TTC549 (cell line): ENCODE measurements at regions not wholly inside any gene's neighbourhood (a gene's known extent, or its start where the extent isn't known, plus 50 kb on each side); places are given as distances from the start of the nearest gene placed in this dataset.
"Not testable (repeated sequence)": the region's sequence is repeated elsewhere in the genome, so short reads cannot be mapped to it uniquely, and the experiment has no call there.

Experiments
- FAIRE-seq: peaks from 2 replicates; lab custom pipeline; 2012; peaks lifted over from hg19 to GRCh38; lab: Jason Lieb, UNC

GRCh38 chr5:167081561-167081960, 1209.9 kb upstream of the WWC1 start:
- FAIRE-seq, result no peak

- FAIRE-seq, result no peak
These were observed 1194.6 kb upstream of the WWC1 start for GRCh38 chr5:167096816-167097215.

DNA sequence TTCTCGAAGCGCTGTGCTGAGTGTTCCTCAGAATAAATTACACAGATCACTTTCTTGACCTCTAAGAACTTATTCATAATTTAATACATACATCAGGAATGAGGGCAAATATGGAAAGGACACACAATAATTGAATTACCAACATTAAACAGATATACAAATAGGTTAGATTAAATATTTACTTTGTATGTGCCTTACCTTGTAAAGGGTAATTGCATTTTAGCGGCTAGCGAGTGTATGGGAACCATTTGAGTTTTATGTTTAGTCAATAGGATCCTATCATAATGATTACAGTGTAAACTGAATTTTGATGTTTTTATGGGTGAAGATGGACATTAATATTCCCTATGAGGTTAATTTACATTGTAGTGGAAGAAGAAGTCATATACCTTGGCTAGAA, 1187.1 kb upstream of the WWC1 start:
- FAIRE-seq, result no peak

DNA sequence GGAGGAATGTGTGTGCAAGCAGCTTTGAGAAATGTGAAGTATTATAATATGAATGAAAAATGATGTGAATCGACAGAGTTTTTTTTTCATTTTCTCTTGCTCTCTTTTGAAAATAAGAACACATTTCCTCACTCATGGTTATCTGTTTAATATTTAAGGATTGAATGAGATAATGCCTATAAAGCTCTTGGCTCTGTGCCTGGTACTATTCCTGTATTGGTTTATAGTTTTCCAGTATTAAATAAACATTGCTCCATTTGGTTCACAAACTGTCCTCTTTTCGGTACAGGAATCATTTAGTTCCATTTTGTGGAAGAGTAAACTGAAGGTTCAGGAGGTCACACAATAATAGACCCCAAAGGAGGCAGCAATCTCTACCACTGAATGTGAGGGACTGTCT, 1185.5 kb upstream of the WWC1 start:
- FAIRE-seq, result no peak

GRCh38 chr5:167107684-167108083, 1183.8 kb upstream of the WWC1 start:
- FAIRE-seq, result no peak

DNA sequence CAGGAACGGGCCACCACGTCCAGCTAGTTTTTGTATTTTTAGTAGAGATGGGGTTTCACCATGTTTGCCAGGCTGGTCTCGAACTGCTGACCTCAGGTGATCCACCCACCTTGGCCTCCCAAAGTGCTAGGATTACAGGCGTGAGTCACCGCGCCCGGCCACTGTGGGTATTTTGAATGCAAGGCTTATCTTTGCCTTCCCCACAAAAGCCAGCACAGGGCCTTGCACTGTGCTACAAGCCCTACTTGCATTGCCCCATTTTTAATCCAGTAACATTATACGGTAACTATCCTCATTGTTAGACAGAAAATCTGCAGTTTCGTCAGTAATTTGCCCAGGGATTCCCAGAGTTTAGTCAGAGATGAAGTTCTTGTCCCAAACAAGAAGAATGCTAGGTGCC, 1183.2 kb upstream of the WWC1 start:
- FAIRE-seq, result not testable (repeated sequence)

DNA sequence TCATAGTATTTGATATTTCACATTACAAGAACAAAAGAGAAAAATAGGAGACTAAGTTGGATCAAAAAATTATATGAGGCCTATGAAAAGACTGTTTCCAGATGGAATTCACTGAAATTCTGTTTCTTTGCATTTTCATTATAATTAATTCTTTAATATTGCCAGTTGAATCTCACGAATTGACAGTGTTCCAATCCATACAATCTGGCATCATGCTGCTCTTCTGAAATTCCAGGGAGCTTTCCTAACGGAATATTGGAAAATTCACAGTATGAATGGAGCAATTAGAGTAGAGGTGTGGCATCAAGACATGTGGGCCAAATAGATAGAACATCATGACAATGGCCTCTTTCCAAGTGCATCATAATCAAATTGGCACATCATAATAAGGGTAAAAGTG, 1178.9 kb upstream of the WWC1 start:
- FAIRE-seq, result no peak

- FAIRE-seq, result no peak
These were observed 1169.2 kb upstream of the WWC1 start for GRCh38 chr5:167122267-167122666.

GRCh38 chr5:167123126-167123525, 1168.3 kb upstream of the WWC1 start:
- no peak for FAIRE-seq

DNA sequence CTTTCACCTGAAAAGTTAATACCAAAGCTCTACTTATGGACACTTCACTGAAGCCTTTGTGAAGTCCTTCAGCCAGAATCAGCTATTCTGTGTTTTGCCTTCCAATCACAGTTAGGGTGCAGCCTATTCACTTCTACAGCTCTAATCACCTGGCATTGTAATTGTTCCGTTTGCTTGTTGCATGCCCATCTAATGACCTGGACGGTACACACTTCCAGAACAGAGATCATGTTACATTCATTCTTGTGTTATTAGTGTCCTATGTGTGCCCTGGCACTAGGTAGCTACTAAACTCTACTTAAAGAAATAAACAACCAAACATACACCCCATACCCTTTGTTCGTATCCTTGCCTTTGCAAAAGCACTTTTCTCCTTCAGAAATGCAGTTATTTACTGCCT, 1162.9 kb upstream of the WWC1 start:
- no peak for FAIRE-seq

- no peak for FAIRE-seq
These were observed 1150.7 kb upstream of the WWC1 start for GRCh38 chr5:167140548-167141291.

- no peak for FAIRE-seq
These were observed 1147.7 kb upstream of the WWC1 start for GRCh38 chr5:167143716-167144115.

DNA sequence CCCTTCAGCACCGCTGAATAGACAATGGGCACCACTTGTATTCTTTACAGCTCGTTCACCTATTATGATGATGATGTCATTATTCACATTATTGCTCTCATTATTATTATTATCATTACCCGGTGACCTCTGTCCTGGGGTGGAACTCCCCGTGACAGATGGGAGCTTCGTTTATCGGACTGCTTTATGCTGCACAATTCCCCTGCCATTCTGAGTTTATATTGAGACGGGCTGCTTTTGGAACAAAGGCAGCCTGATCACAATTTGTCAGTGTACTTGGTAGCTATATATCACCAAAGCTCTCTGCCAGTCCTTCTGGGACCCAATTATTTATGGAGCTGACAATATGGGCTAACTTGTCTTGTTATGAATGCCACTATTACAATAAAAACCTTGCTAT, 1145.6 kb upstream of the WWC1 start:
- FAIRE-seq, result no peak

DNA sequence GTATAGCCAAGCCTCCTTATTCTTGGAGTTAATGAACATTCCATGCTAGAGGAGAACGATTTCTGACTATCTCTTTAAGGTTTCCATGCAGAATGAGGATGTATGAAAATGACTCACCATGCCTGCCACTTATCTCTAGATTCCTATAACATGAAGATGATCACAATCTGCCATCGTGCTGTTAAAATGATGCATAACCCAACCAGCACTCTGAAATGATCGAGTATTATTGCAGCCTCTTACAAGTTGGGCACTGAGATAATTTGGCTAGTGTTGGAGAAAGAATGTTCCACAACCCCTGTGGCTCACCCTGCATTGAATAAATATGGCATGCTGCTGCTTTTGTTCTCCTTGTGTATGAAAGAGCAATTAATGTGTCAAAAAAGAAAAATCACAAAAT, 1143.6 kb upstream of the WWC1 start:
- FAIRE-seq, result no peak

- FAIRE-seq, result no peak
These were observed 1140.8 kb upstream of the WWC1 start for GRCh38 chr5:167150661-167151060.

GRCh38 chr5:167152561-167152960, 1138.9 kb upstream of the WWC1 start:
- no peak for FAIRE-seq

GRCh38 chr5:167155387-167156005, 1135.9 kb upstream of the WWC1 start:
- FAIRE-seq, result no peak

- no peak for FAIRE-seq
These were observed 1135.0 kb upstream of the WWC1 start for GRCh38 chr5:167156446-167156845.

DNA sequence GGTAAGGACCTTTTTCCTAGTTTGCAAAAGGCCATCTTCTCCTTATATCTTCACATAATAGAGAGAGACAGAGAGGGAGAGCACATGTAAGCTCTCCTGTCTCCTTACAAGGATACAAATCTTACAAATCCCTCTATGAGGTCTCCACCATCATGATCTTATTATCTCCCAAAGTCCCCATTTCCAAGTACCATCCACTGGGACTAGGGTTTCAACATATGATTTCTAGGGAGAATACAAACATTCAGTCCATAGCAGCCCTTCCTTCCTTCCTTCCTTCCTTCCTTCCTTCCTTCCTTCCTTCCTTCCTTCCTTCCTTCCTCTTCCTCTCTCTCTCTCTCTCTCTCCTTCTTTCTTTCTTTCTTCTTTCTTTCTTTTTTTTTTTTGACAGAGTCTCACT, 1132.9 kb upstream of the WWC1 start:
- FAIRE-seq, result no peak

GRCh38 chr5:167160388-167160787, 1131.1 kb upstream of the WWC1 start:
- no peak for FAIRE-seq

GRCh38 chr5:167166696-167167095, 1124.7 kb upstream of the WWC1 start:
- no peak for FAIRE-seq

DNA sequence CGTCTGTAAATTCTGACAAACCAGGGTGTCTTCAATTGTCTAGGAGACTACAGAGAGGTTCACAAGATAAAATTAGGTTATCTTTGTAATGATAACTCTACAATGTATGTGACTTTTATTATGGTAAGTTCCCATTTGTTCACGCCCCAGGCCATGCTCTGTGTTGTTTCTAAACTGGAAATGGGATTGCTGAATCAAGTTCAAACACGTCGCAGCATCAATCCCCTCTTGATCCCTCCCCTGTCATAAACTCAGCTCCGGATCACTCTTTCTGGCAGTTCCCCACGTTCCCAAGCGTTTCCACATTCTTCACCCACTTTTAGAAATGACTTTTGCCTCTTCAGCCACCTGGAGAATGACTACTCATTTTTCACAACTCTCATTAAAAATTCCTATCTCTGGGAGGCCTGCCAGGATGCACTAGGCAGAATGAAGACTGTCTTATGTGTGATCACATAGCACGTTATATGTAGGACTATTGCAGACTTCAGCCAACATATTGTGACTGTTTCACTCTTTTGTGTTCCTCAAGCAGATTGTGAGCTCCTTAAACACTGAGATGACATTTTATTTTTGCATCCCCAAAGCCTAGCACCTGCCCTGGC, 1124.2 kb upstream of the WWC1 start:
- no peak for FAIRE-seq

- no peak for FAIRE-seq
These were observed 1122.5 kb upstream of the WWC1 start for GRCh38 chr5:167168971-167169370.

DNA sequence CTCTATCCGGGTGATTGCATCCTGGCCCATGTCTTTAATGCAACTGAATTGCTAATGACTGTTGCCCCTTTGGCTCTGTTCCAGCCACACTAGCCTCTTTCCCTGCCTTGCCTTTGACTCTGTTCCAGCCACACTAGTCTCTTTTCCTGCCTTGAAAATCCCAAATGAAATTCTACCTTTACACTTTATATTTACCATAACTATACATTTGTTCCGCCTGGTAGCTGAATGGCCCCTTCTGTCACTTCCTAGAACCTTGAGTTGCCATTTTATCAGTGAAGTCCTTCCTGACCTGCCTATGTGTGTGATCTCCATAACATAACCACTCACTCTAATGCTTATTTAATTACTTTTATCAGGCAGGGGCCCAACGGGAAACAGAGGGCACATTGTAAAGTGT, 1120.4 kb upstream of the WWC1 start:
- FAIRE-seq, result no peak
